HG02970 (cell line): ENCODE measurements at regions not wholly inside any gene's neighbourhood (a gene's known extent, or its start where the extent isn't known, plus 50 kb on each side); places are given as distances from the start of the nearest gene placed in this dataset.

Source experiments
- ATAC-seq: cut with Tn5 transposase; IDR thresholded peaks from one replicate; pipeline ENCODE4 v1.9.1; 2021; ENCODE audit warnings: mild to moderate bottlenecking, moderate library complexity, moderate number of reproducible peaks; ENCODE audit not compliant: unreplicated experiment, low FRiP score

- no peak for ATAC-seq
These were observed 154.0 kb upstream of the AFDN start for GRCh38 chr6:167672738-167673137.

DNA sequence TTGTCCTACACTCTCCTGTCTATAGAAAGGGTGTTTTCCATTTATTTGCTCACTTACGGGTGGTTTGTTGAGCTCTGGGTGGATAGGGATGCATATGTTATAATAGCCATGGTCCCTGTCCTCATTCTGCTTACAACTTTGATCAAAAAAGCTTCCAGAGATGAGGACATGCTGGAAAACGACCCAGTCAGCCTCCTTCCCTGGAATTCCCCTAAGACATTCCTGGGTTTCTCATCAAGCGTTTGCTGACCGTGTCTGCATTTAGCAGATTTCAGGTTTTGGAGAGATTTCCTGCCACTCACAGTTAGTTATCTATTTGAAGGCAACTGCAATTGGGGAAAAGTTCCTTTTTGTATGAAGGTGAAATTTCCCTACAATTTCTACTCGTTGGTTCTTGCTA lies 152.8 kb upstream of the AFDN start:
- no peak for ATAC-seq

GRCh38 chr6:167674486-167674885 lies 152.2 kb upstream of the AFDN start:
- ATAC-seq = no peak

- ATAC-seq = no peak
These were observed 150.6 kb upstream of the AFDN start for GRCh38 chr6:167676000-167676665.

GRCh38 chr6:167676666-167677421 lies 149.9 kb upstream of the AFDN start:
- ATAC-seq = no peak

- ATAC-seq = no peak
These were observed 149.3 kb upstream of the AFDN start for GRCh38 chr6:167677422-167677789.

- no peak for ATAC-seq
These were observed 148.3 kb upstream of the AFDN start for GRCh38 chr6:167678102-167679101.

DNA sequence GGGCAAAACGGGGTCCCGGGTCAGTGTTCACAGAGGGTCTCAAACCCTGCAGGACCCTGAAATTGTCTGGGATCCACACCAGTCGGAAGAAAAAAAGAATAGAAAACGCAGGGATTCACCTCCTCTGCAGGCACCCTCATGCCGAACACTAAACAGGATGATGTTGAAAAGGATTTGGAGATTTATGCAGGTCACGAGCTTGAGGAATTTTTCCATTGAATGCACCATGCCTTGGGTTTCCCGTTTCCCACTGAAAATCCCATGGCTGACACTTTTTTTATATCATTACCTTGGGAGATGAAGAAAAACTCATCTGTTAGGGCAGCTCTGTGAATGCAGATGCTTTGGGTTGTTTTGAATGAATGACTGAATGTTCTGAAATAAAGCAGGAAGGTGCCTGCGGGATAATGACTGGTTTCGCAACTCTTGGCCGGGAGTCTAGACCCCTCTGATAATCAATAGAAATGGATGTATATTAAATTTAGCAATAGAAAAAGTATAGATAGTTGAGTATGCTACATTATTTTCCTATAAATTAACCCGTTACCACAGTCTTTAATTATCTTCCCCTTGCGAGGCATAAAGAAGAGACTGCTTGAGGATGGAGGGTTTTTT lies 147.5 kb upstream of the AFDN start:
- no peak for ATAC-seq

DNA sequence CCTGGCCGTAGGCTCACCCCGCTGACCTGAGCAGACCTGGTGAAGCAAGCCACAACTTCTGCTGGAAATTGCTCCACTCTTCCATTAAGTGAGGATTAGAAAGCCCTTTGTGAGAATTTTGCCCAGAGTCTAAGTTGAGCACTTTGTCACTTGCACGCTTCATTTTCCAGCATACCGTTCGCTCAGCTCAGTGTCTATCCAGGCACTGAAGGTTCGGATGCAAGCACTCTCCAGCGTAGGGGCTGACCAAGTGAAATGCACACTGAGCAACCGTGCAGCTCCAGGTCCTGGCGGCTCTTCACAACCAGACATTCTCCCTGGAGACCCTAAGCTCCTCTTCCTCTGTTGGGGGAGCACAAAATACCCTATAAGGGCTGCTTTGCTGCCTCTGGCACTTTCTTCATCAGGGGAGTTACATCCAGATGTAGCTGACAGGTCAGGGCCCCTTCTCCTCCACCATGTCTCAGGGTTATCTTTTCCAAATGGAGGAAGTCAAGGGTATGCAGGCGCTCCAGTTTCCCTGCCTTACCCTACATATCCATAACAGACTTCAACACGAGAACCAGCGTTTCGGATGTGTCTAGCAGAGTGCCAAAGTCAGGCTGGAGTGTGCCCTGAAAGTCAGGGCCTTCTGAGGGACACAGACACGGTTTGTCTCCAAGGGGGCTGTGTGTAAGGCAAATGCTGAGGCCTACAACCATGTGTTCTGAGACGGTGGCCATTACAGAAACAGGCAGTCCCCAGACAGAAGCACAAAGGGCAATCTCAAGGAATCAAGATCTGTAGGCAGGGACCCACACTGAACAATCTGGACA lies 146.7 kb upstream of the AFDN start:
- no peak for ATAC-seq

DNA sequence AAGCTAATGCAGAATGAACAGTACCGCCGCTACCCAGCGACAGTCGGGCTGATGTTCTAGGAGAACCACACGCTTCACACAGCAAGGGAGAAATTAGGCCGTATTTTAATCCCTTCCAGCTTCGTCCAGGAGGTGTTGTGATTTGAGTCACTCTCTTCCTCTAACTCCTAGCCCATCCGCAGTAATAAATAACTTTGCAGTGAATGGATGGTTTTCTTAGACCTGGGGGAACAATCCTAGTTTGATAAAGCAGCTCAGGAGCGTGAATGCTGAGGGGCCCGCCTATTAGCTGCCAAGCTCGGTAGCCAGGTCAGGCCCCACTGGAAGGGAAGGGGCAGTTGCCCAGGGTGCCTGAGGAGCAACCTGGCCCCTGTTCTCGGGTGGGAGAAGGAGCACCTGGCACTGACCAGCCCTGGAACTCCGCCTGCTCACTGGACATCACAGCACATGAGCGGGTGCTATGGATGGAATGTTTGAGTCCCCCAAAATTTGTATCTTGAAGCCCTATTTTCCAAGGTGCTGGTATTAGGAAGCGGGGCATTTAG lies 146.0 kb upstream of the AFDN start:
- ATAC-seq = no peak

- ATAC-seq = no peak
These were observed 144.6 kb upstream of the AFDN start for GRCh38 chr6:167682125-167682524.

- ATAC-seq = no peak
These were observed 144.1 kb upstream of the AFDN start for GRCh38 chr6:167682546-167683027.

DNA sequence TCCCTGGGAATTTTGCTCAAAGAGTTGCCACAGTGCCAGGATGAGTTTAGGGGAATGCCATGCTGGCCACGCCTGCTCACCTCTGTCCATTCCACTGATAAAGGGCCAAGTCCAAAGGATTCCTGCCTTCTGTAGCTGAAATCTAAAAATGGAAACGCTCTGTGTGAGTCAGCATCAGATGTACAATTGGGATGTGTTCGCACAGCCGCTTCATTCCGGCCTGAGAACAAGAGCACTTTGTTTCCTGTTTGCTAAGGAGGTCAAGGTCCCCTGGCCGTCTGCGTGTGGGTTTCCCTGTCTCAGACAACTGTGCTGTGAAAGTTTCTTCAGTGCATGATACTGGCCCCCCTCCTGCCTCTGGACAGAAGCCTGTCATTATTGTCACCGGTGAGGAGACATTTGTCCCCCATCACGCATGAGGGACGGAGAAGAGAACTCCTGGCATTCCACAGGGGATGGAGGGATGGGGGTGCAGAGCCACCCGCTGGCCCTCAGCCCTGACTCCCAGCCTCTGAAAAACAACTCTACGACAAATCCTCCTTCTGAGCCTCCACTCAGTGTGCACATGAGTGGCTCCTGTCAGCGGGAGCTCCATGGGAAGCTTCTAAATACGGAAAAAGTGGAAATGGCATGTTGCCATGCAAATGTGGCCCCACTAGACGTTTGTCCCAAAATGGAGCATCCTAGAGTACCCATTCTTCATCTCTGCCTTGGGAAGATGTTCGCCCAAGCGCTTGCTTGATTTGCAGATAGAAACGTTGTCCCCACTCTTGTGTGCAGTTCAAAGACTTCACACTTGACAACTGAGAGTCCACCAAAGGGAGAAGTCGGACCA lies 143.5 kb upstream of the AFDN start:
- ATAC-seq = no peak

GRCh38 chr6:167684276-167685104 lies 142.2 kb upstream of the AFDN start:
- ATAC-seq = no peak

DNA sequence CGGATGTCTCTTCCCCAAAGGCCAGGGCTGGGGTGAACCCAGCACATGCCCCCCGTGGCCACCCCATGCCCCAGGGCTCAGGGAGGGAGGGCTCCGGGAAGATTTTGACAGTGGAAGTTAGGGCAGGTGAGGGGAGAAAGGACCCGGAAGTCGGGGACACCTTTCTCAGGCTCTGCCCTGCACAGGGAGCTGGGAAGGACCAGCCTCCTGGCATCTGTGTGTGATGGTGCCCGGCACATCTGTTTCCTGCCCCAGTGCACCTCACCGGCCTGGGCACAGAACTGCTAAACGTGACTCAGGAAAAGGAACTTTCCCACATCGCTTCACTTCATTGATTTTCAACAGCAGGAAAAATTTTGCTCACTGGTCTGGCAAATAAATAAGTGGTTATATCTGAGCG lies 141.1 kb upstream of the AFDN start:
- no peak for ATAC-seq

GRCh38 chr6:167686204-167686893 lies 140.4 kb upstream of the AFDN start:
- no peak for ATAC-seq

GRCh38 chr6:167687116-167687725 lies 139.5 kb upstream of the AFDN start:
- ATAC-seq = no peak
